ENCODE measurements at regions not wholly inside any gene's neighbourhood (a gene's known extent, or its start where the extent isn't known, plus 50 kb on each side); places are given as distances from the start of the nearest gene placed in this dataset.

GRCh38 chr3:30285188-30286006, 321.0 kb upstream of the TGFBR2 start:
- no peak for DNase-seq (ENCODE audit: low read depth, low spot score)
- TF ChIP-seq EZH2 (IDR thresholded peaks at IDR 0.05; ENCODE audit: low read length) (no peak), CTCF (optimal IDR thresholded peaks at IDR 0.05 in 1 of 3, IDR thresholded peaks at IDR 0.05 in 1 of 3, conservative IDR thresholded peaks at IDR 0.05 in 1 of 3; ENCODE audit: extremely low read depth in 1 of 3, insufficient read depth in 2 of 3, low read length in 3 of 3) (no peak)
- Histone ChIP-seq H3K27ac (ENCODE audit: control insufficient read depth, insufficient read depth, low read length) (peak overlapping the region; percentile 56), H3K9ac (ENCODE audit: control insufficient read depth, extremely low read depth, insufficient read depth, low read length) (no peak overlapping the region), H3K36me3 (ENCODE audit: control insufficient read depth in 2 of 2, extremely low read depth in 1 of 2, insufficient read depth in 2 of 2, low read length in 2 of 2) (no peaks in the 10 kb centered on the region), H3K9me3 (ENCODE audit: control insufficient read depth, low read depth, low read length) (no peaks in the 10 kb centered on the region), H3K4me3 (ENCODE audit: control insufficient read depth in 2 of 3, extremely low read depth in 1 of 3, insufficient read depth in 2 of 3, low read depth in 1 of 3, low read length in 3 of 3) (no peak overlapping the region), H3K79me2 (ENCODE audit: control insufficient read depth, insufficient read depth, low read length) (no peaks in the 10 kb centered on the region), H3K4me1 (ENCODE audit: control insufficient read depth, extremely low read depth, insufficient read depth, low read length) (peaks cover 44% of the 10 kb centered on the region), H3K4me2 (ENCODE audit: control insufficient read depth, extremely low read depth, insufficient read depth, low read depth, low read length) (peak overlapping the region; percentile 67), H2AFZ (ENCODE audit: control insufficient read depth, low read length) (no peak overlapping the region), H4K20me1 (ENCODE audit: control insufficient read depth, extremely low read depth, insufficient read depth, low read length) (no peaks in the 10 kb centered on the region), H3K27me3 (ENCODE audit: control insufficient read depth, extremely low read depth, insufficient read depth, low read length) (no peaks in the 10 kb centered on the region), H3K9me1 (ENCODE audit: control insufficient read depth, extremely low read depth, insufficient read depth, low read length) (no peaks in the 10 kb centered on the region)
- dilution Hi-C loops (cut with MboI; ENCODE audit: extremely low pct_ligation_motif_present, low sequenced_read_pairs), result no loop called here
- FAIRE-seq, result peak; percentile 17

- H4K20me1 ChIP-seq (ENCODE audit: control insufficient read depth, extremely low read depth, insufficient read depth, low read length), result no peaks in the 10 kb centered on the region
- no peaks in the 10 kb centered on the region for H3K36me3 ChIP-seq (ENCODE audit: control insufficient read depth in 2 of 2, extremely low read depth in 1 of 2, insufficient read depth in 2 of 2, low read length in 2 of 2)
- H3K27me3 ChIP-seq (ENCODE audit: control insufficient read depth, extremely low read depth, insufficient read depth, low read length), result no peaks in the 10 kb centered on the region
- TF ChIP-seq EZH2 (IDR thresholded peaks at IDR 0.05; ENCODE audit: low read length) (no peak), CTCF (optimal IDR thresholded peaks at IDR 0.05 in 1 of 3, IDR thresholded peaks at IDR 0.05 in 1 of 3, conservative IDR thresholded peaks at IDR 0.05 in 1 of 3; ENCODE audit: extremely low read depth in 1 of 3, insufficient read depth in 2 of 3, low read length in 3 of 3) (no peak)
- no peaks in the 10 kb centered on the region for H3K79me2 ChIP-seq (ENCODE audit: control insufficient read depth, insufficient read depth, low read length)
- H3K9ac ChIP-seq (ENCODE audit: control insufficient read depth, extremely low read depth, insufficient read depth, low read length), result no peak overlapping the region
- DNase-seq (ENCODE audit: low read depth, low spot score) (no peak), FAIRE-seq (peak; percentile 98)
- dilution Hi-C loops (cut with MboI; ENCODE audit: extremely low pct_ligation_motif_present, low sequenced_read_pairs), result no loop called here
- H3K9me1 ChIP-seq (ENCODE audit: control insufficient read depth, extremely low read depth, insufficient read depth, low read length), result no peaks in the 10 kb centered on the region
- peak overlapping the region; percentile 67 for H3K4me2 ChIP-seq (ENCODE audit: control insufficient read depth, extremely low read depth, insufficient read depth, low read depth, low read length)
- peak overlapping the region; percentile 56 for H3K27ac ChIP-seq (ENCODE audit: control insufficient read depth, insufficient read depth, low read length)
- no peak overlapping the region for H2AFZ ChIP-seq (ENCODE audit: control insufficient read depth, low read length)
- H3K4me1 ChIP-seq (ENCODE audit: control insufficient read depth, extremely low read depth, insufficient read depth, low read length), result peaks cover 44% of the 10 kb centered on the region
- H3K9me3 ChIP-seq (ENCODE audit: control insufficient read depth, low read depth, low read length), result no peaks in the 10 kb centered on the region
- no peak overlapping the region for H3K4me3 ChIP-seq (ENCODE audit: control insufficient read depth in 2 of 3, extremely low read depth in 1 of 3, insufficient read depth in 2 of 3, low read depth in 1 of 3, low read length in 3 of 3)
Measured at GRCh38 chr3:30286007-30286669, 320.3 kb upstream of the TGFBR2 start.
